SK-N-MC (cell line): ENCODE measurements at regions not wholly inside any gene's neighbourhood (a gene's known extent, or its start where the extent isn't known, plus 50 kb on each side); places are given as distances from the start of the nearest gene placed in this dataset.

Source experiments
- DNase-seq: peaks from one replicate; pipeline ENCODE4 v3.0.0-alpha.2; 2011; ENCODE audit warnings: low read depth, low spot score
- H3K27ac ChIP-seq: fragments of 200-600 bp; sonication (generic); 2 replicates; pipeline ENCODE4 v1.5.1; 2016; ENCODE audit warnings: mixed run types
- H3K36me3 ChIP-seq: fragments of 200-600 bp; sonication (generic); 2 replicates; pipeline ENCODE4 v1.6.1; 2017; ENCODE audit warnings: antibody characterized with exemption, low read length, mixed read lengths; ENCODE audit not compliant: insufficient read depth
- H3K4me3 ChIP-seq: fragments of 200-600 bp; sonication (generic); 2 replicates; pipeline ENCODE4 v1.5.1; 2016
- H3K9ac ChIP-seq: fragments of 200-600 bp; sonication (generic); 2 replicates; pipeline ENCODE4 v1.8.0; 2017; ENCODE audit warnings: mixed run types, mixed read lengths; ENCODE audit not compliant: insufficient read length
- H3K9me3 ChIP-seq: fragments of 200-600 bp; sonication (generic); 2 replicates; pipeline ENCODE4 v1.6.1; 2017; ENCODE audit warnings: low read depth, mild to moderate bottlenecking, antibody characterized with exemption, low read length, moderate library complexity, mixed read lengths
- EZH2 ChIP-seq: fragments of 200-600 bp; sonication (generic); IDR thresholded peaks from one replicate; pipeline ENCODE4 v1.6.1; 2017; ENCODE audit warnings: antibody characterized with exemption
- FOXP2 ChIP-seq: optimal IDR thresholded peaks from 2 replicates; pipeline ENCODE3; 2011; ENCODE audit warnings: mild to moderate bottlenecking, moderate library complexity; ENCODE audit not compliant: insufficient read depth; ENCODE audit errors: extremely low read length, control extremely low read depth
- POLR2AphosphoS5 ChIP-seq: IDR thresholded peaks from 2 replicates; pipeline ENCODE4 v1.6.1; 2012; ENCODE audit warnings: mild to moderate bottlenecking, low read depth, low read length, borderline replicate concordance

DNA sequence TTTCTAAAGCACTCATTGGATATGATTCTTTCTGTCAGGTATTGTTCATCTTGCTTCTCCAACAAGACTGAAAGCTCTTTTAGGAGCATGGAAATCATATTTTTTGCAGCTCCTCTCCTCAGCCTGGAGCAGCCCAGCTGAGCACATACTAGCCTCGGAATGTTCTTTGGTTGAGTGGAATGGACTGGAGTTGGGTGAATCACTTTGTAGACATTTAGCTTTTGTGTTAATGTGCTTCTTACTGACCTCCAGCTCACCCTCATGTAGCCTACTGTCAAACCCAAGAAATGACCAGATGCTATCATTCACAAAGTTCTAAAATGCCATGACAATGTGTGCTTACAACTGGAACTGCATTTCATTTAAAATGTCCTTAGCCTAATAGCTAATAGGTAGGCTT lies 161.1 kb downstream of the NUAK1 start:
- Histone ChIP-seq H3K9me3 (no peaks in the 10 kb centered on the region), H3K36me3 (no peaks in the 10 kb centered on the region), H3K4me3 (no peak overlapping the region), H3K9ac (no peak overlapping the region), H3K27ac (no peak overlapping the region)
- no peak for DNase-seq
- no peak for TF ChIP-seq EZH2

DNA sequence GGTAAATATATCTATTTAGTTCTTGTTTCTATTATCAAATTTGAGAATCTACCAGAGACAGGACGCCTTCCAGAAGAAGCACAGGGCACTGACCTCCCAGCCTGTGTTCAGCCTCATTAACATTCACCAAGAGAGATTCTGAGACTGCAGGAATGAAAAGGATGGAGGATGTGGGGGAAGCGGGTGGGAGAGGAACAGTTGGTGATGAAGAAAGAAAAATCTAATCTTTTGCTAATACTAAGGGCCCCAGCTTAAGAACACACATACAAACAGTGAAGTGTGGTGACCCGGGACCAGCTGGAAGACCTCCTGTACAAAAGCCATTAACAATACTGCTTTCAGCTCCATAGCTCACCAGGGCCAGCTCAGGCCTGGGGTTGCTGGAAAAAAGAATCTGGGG lies 160.5 kb downstream of the NUAK1 start:
- TF ChIP-seq EZH2 (no peak), POLR2AphosphoS5 (no peak), FOXP2 (no peak)
- Histone ChIP-seq H3K4me3 (no peak overlapping the region), H3K27ac (no peak overlapping the region), H3K36me3 (no peaks in the 10 kb centered on the region), H3K9ac (no peak overlapping the region), H3K9me3 (no peaks in the 10 kb centered on the region)
- DNase-seq, result no peak

GRCh38 chr12:105978686-105979085 lies 160.1 kb downstream of the NUAK1 start:
- Histone ChIP-seq H3K9ac (no peak overlapping the region), H3K9me3 (no peaks in the 10 kb centered on the region), H3K36me3 (no peaks in the 10 kb centered on the region), H3K27ac (no peak overlapping the region), H3K4me3 (no peak overlapping the region)
- TF ChIP-seq EZH2, result no peak
- TF ChIP-seq POLR2AphosphoS5, result no peak
- no peak for TF ChIP-seq FOXP2
- no peak for DNase-seq

- no peaks in the 10 kb centered on the region for H3K36me3 ChIP-seq
- H3K9ac ChIP-seq, result no peak overlapping the region
- H3K4me3 ChIP-seq, result no peak overlapping the region
- TF ChIP-seq FOXP2, result no peak
- TF ChIP-seq POLR2AphosphoS5, result no peak
- TF ChIP-seq EZH2, result no peak
- no peak overlapping the region for H3K27ac ChIP-seq
- H3K9me3 ChIP-seq, result no peaks in the 10 kb centered on the region
- no peak for DNase-seq
Observed at GRCh38 chr12:105980085-105980484, 158.7 kb downstream of the NUAK1 start.

GRCh38 chr12:105980533-105980932 lies 158.2 kb downstream of the NUAK1 start:
- H3K27ac ChIP-seq, result no peak overlapping the region
- H3K9ac ChIP-seq, result no peak overlapping the region
- DNase-seq, result no peak
- H3K4me3 ChIP-seq, result no peak overlapping the region
- H3K36me3 ChIP-seq, result no peaks in the 10 kb centered on the region
- H3K9me3 ChIP-seq, result no peaks in the 10 kb centered on the region
- no peak for TF ChIP-seq POLR2AphosphoS5
- TF ChIP-seq EZH2, result no peak
- TF ChIP-seq FOXP2, result no peak

GRCh38 chr12:105982022-105982421 lies 156.7 kb downstream of the NUAK1 start:
- Histone ChIP-seq H3K9me3 (no peaks in the 10 kb centered on the region), H3K36me3 (no peaks in the 10 kb centered on the region), H3K4me3 (no peak overlapping the region), H3K9ac (no peak overlapping the region), H3K27ac (no peak overlapping the region)
- TF ChIP-seq POLR2AphosphoS5 (no peak), EZH2 (no peak), FOXP2 (no peak)
- no peak for DNase-seq

GRCh38 chr12:105983622-105984320 lies 155.0 kb downstream of the NUAK1 start:
- H3K36me3 ChIP-seq, result no peaks in the 10 kb centered on the region
- H3K9ac ChIP-seq, result no peak overlapping the region
- H3K27ac ChIP-seq, result no peak overlapping the region
- H3K9me3 ChIP-seq, result no peaks in the 10 kb centered on the region
- TF ChIP-seq POLR2AphosphoS5 (no peak), FOXP2 (no peak), EZH2 (no peak)
- DNase-seq, result no peak
- no peak overlapping the region for H3K4me3 ChIP-seq

- no peak overlapping the region for H3K9ac ChIP-seq
- H3K4me3 ChIP-seq, result no peak overlapping the region
- H3K27ac ChIP-seq, result no peak overlapping the region
- TF ChIP-seq FOXP2 (no peak), EZH2 (no peak), POLR2AphosphoS5 (no peak)
- no peak for DNase-seq
- no peaks in the 10 kb centered on the region for H3K36me3 ChIP-seq
- H3K9me3 ChIP-seq, result no peaks in the 10 kb centered on the region
Observed at GRCh38 chr12:105985383-105985782, 153.4 kb downstream of the NUAK1 start.
